ENCODE measurements at regions not wholly inside any gene's neighbourhood (a gene's known extent, or its start where the extent isn't known, plus 50 kb on each side); places are given as distances from the start of the nearest gene placed in this dataset.

GRCh38 chr2:176699098-176699497 lies 429.9 kb downstream of the MTX2 start:
- Histone ChIP-seq H3K27ac (ENCODE audit: low read depth, low read length, severe bottlenecking) (no peak overlapping the region), H3K36me3 (ENCODE audit: control insufficient read depth, insufficient read depth, low read length) (no peaks in the 10 kb centered on the region), H3K4me1 (ENCODE audit: control insufficient read depth, insufficient read depth, low read length, poor library complexity, severe bottlenecking) (no peaks in the 10 kb centered on the region), H3K9me3 (ENCODE audit: control insufficient read depth, low read length) (no peaks in the 10 kb centered on the region), H3K4me3 (ENCODE audit: extremely low read depth, insufficient read depth, low read length, poor library complexity, severe bottlenecking) (no peak overlapping the region)

DNA sequence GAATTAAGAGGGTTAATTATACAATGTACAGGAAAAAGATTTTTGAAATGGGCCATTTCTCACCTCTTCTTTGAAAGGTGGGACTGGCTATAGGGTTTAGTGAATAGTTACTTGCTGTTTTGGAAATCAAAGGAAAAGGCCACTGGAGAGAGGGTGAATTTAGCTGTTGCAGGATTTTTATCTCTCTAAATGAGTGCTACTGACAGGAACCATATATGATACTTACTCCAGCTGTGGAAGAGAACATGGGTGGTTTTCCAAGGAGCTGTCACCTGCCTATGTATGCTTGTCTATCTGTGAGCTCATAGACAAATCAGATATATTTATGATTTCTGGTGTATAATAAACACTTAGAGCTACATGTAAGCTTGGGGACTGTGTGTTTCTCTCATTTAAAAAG lies 430.4 kb downstream of the MTX2 start:
- no peaks in the 10 kb centered on the region for H3K36me3 ChIP-seq (ENCODE audit: control insufficient read depth, insufficient read depth, low read length)
- H3K9me3 ChIP-seq (ENCODE audit: control insufficient read depth, low read length), result no peaks in the 10 kb centered on the region
- no peaks in the 10 kb centered on the region for H3K4me1 ChIP-seq (ENCODE audit: control insufficient read depth, insufficient read depth, low read length, poor library complexity, severe bottlenecking)
- H3K4me3 ChIP-seq (ENCODE audit: extremely low read depth, insufficient read depth, low read length, poor library complexity, severe bottlenecking), result no peak overlapping the region
- peak overlapping the region; percentile 1 for H3K27ac ChIP-seq (ENCODE audit: low read depth, low read length, severe bottlenecking)

GRCh38 chr2:176702131-176702530 lies 432.9 kb downstream of the MTX2 start:
- Histone ChIP-seq H3K9me3 (ENCODE audit: control insufficient read depth, low read length) (no peaks in the 10 kb centered on the region), H3K4me1 (ENCODE audit: control insufficient read depth, insufficient read depth, low read length, poor library complexity, severe bottlenecking) (no peaks in the 10 kb centered on the region), H3K36me3 (ENCODE audit: control insufficient read depth, insufficient read depth, low read length) (no peaks in the 10 kb centered on the region), H3K4me3 (ENCODE audit: extremely low read depth, insufficient read depth, low read length, poor library complexity, severe bottlenecking) (no peak overlapping the region), H3K27ac (ENCODE audit: low read depth, low read length, severe bottlenecking) (no peak overlapping the region)
- no CpG with 5 or more reads among the region's 1 CpG for WGBS, 2 experiments (ENCODE audit: insufficient coverage in 2 of 2)

DNA sequence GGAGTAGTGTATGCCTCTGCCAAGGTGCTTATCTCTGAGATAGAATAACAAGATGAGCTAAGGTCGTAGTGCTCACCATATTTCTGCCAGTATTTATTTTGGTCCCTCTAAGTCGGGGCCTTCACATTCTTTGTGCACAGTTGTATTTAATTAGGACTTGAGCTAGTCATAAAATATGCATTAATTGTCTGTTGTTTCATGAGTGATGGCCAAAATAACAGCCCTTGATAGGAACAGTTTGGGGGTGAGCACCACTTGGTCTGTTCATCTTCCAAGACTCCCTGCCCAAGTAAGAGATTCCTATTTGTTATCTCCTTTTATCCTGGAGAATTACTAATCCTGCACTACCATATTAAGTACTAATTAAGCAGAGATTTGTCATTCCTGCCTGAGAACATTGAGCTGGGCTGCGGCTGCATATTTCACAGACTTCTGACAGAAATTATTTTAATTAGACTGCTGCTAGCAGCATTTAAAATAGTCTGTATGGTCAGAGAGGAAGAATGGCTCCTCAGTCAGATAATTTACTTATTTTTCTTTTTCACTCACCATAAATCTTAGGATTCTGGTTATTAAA lies 435.1 kb downstream of the MTX2 start:
- H3K27ac ChIP-seq (ENCODE audit: low read depth, low read length, severe bottlenecking), result no peak overlapping the region
- H3K4me1 ChIP-seq (ENCODE audit: control insufficient read depth, insufficient read depth, low read length, poor library complexity, severe bottlenecking), result no peaks in the 10 kb centered on the region
- no peaks in the 10 kb centered on the region for H3K9me3 ChIP-seq (ENCODE audit: control insufficient read depth, low read length)
- 94% methylated on average over 2 of the region's 3 CpGs; no CpG with 5 or more reads in 1 of the 2 experiments for WGBS, 2 experiments (ENCODE audit: insufficient coverage in 2 of 2)
- no peaks in the 10 kb centered on the region for H3K36me3 ChIP-seq (ENCODE audit: control insufficient read depth, insufficient read depth, low read length)
- H3K4me3 ChIP-seq (ENCODE audit: extremely low read depth, insufficient read depth, low read length, poor library complexity, severe bottlenecking), result no peak overlapping the region

DNA sequence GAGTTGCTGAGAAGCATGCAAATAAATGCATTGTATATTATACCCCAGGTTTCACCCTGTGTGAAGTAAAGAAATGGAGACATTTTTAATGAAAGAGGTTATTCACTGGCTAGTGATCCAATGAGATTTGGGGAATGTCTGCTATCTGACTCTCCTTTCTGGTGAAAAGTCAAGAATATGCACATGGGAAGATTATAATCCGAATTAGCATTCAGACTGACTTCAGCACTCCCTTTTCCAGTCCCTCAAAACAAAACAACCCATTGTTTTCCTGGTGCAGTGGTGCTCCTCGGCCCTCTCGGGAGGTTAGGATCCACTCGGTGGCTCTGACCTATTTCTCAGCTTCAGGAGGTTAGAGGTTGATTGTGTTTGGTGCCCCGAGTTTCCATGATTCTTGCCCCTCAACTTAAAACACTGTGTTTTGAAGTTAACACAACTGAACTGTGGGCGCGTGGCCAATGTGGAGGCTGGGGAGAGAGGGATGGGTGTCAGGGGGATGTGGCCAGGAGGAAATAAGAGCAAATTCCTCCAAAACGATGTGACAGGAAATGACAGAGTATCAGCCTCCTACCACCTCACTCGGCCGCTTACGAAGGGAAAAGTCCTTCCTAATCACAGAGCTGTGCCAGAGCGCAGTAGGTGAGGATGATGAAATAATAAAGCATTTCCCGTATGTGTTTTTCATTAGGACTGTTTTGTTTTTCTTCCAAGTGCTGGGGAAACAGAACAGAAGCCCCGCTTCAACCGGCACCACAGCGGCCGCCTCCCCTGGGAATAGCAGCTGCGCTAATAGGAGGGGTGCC lies 440.1 kb downstream of the MTX2 start:
- no peak overlapping the region for H3K27ac ChIP-seq (ENCODE audit: low read depth, low read length, severe bottlenecking)
- H3K36me3 ChIP-seq (ENCODE audit: control insufficient read depth, insufficient read depth, low read length), result no peaks in the 10 kb centered on the region
- H3K4me3 ChIP-seq (ENCODE audit: extremely low read depth, insufficient read depth, low read length, poor library complexity, severe bottlenecking), result no peak overlapping the region
- H3K4me1 ChIP-seq (ENCODE audit: control insufficient read depth, insufficient read depth, low read length, poor library complexity, severe bottlenecking), result no peaks in the 10 kb centered on the region
- 96% methylated on average over 5 to 9 of the region's 18 CpGs for WGBS, 2 experiments (ENCODE audit: insufficient coverage in 2 of 2)
- H3K9me3 ChIP-seq (ENCODE audit: control insufficient read depth, low read length), result no peaks in the 10 kb centered on the region

- no peaks in the 10 kb centered on the region for H3K4me1 ChIP-seq (ENCODE audit: control insufficient read depth, insufficient read depth, low read length, poor library complexity, severe bottlenecking)
- H3K27ac ChIP-seq (ENCODE audit: low read depth, low read length, severe bottlenecking), result no peak overlapping the region
- no peak overlapping the region for H3K4me3 ChIP-seq (ENCODE audit: extremely low read depth, insufficient read depth, low read length, poor library complexity, severe bottlenecking)
- H3K36me3 ChIP-seq (ENCODE audit: control insufficient read depth, insufficient read depth, low read length), result no peaks in the 10 kb centered on the region
- H3K9me3 ChIP-seq (ENCODE audit: control insufficient read depth, low read length), result no peaks in the 10 kb centered on the region
- WGBS, 2 experiments (ENCODE audit: insufficient coverage in 2 of 2), result 94 to 100% methylated on average over 1 to 2 of the region's 2 CpGs
Measured at GRCh38 chr2:176709991-176710390, 440.7 kb downstream of the MTX2 start.

DNA sequence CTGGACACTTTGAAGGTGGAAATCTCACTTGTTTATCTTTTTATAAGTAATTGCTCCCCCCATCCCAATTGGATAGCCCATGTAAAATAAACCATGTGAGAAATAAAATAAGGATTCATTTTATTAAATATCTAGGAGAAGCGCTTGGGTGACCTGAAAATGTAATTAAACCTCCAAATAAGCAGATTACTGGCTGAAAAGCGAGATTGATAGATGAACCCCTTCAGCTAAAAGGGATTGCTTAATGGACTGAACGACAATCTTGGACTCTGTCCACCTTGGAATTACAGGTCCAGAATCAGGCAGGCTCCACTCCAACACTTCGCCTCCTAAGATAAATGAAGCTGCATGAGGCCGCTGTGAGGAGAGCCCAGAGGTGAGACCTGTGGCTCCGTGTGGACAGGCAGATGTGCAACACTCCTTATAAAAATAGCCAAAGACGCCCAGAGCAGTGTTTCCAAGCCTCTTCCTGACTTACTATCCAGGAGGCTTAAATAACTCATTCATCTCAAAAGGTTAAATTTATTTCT lies 441.5 kb downstream of the MTX2 start:
- Histone ChIP-seq H3K27ac (ENCODE audit: low read depth, low read length, severe bottlenecking) (no peak overlapping the region), H3K4me1 (ENCODE audit: control insufficient read depth, insufficient read depth, low read length, poor library complexity, severe bottlenecking) (no peaks in the 10 kb centered on the region), H3K4me3 (ENCODE audit: extremely low read depth, insufficient read depth, low read length, poor library complexity, severe bottlenecking) (no peak overlapping the region), H3K9me3 (ENCODE audit: control insufficient read depth, low read length) (no peaks in the 10 kb centered on the region), H3K36me3 (ENCODE audit: control insufficient read depth, insufficient read depth, low read length) (no peaks in the 10 kb centered on the region)
- WGBS, 2 experiments (ENCODE audit: insufficient coverage in 2 of 2), result 96 to 97% methylated on average over 4 to 6 of the region's 7 CpGs

- WGBS, 2 experiments (ENCODE audit: insufficient coverage in 2 of 2), result 80 to 100% methylated on average over 1 of the region's 3 CpGs
- Histone ChIP-seq H3K9me3 (ENCODE audit: control insufficient read depth, low read length) (peaks cover 3% of the 10 kb centered on the region), H3K36me3 (ENCODE audit: control insufficient read depth, insufficient read depth, low read length) (no peaks in the 10 kb centered on the region), H3K4me1 (ENCODE audit: control insufficient read depth, insufficient read depth, low read length, poor library complexity, severe bottlenecking) (no peaks in the 10 kb centered on the region), H3K27ac (ENCODE audit: low read depth, low read length, severe bottlenecking) (no peak overlapping the region), H3K4me3 (ENCODE audit: extremely low read depth, insufficient read depth, low read length, poor library complexity, severe bottlenecking) (no peak overlapping the region)
Measured at GRCh38 chr2:176725873-176726645, 456.8 kb downstream of the MTX2 start.

DNA sequence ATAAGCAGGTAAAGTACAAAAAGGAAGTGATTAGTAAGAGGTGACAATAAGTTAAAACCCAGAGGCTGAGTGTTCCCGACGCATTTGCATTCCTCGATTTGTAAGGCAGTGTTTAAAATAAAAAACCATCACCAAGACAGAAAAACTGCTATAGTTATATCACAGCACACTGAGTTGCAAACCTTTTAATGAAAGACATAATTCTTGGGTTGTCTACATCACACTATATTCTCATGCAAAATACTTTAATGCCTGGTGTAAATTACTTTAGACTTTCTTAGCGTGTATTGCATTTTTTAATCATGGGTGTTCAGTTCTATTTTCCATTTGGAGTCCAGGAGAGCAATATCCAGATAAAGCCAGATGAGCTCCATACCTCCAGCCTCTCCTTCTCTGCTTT lies 458.5 kb downstream of the MTX2 start:
- no CpG with 5 or more reads among the region's 4 CpGs for WGBS, 2 experiments (ENCODE audit: insufficient coverage in 2 of 2)
- H3K9me3 ChIP-seq (ENCODE audit: control insufficient read depth, low read length), result no peaks in the 10 kb centered on the region

DNA sequence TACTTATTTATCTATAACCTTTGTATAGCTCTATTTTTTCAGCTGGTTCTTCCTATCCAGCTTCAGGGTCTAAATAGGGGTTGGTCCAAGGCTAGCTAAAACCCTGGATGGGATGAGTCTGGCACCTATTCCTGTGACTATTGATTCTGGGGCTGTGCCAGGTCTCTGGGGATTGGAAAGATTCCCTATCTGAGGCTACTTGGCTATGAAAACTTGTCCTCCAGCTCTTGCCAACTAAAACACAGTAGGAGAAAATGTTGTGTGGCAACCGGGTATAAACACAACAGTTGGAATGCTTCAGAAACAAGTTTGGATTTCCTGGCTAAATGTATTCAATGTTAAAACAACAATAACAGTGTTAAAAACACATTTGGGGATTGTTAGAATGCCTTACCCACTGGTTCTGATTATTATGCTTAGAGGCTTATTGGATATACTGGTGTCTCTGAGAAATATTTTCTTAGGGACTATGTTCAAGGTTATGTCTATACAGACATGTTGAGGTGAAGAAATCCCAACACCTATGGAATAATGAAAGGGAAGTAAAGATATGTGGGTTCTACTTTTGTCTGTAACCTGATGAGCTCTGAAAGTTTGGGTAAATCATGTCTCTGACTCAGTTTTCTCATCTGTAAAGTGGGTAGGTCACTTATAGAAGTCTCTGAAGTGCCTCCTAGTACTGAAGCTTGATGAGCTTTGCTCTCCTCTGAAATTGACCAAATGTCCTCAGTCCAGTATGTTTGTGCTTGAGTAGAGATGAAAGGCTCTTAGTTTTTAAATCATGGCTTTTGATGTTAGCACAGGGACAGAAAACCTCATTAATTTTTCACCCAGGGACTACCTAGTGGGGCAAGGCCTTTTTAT lies 460.7 kb downstream of the MTX2 start:
- no peak overlapping the region for H3K27ac ChIP-seq (ENCODE audit: low read depth, low read length, severe bottlenecking)
- no CpG with 5 or more reads among the region's 1 CpG for WGBS, 2 experiments (ENCODE audit: insufficient coverage in 2 of 2)
- no peaks in the 10 kb centered on the region for H3K4me1 ChIP-seq (ENCODE audit: control insufficient read depth, insufficient read depth, low read length, poor library complexity, severe bottlenecking)
- H3K9me3 ChIP-seq (ENCODE audit: control insufficient read depth, low read length), result no peaks in the 10 kb centered on the region
- no peaks in the 10 kb centered on the region for H3K36me3 ChIP-seq (ENCODE audit: control insufficient read depth, insufficient read depth, low read length)
- H3K4me3 ChIP-seq (ENCODE audit: extremely low read depth, insufficient read depth, low read length, poor library complexity, severe bottlenecking), result no peak overlapping the region

More for the DNA sequence above, 458.5 kb downstream of the MTX2 start:
- Histone ChIP-seq H3K27ac (ENCODE audit: low read depth, low read length, severe bottlenecking) (no peak overlapping the region), H3K4me3 (ENCODE audit: extremely low read depth, insufficient read depth, low read length, poor library complexity, severe bottlenecking) (no peak overlapping the region), H3K36me3 (ENCODE audit: control insufficient read depth, insufficient read depth, low read length) (no peaks in the 10 kb centered on the region), H3K4me1 (ENCODE audit: control insufficient read depth, insufficient read depth, low read length, poor library complexity, severe bottlenecking) (no peaks in the 10 kb centered on the region)
